Osteoblast (primary cell): ENCODE measurements at regions not wholly inside any gene's neighbourhood (a gene's known extent, or its start where the extent isn't known, plus 50 kb on each side); places are given as distances from the start of the nearest gene placed in this dataset.
"Not testable (repeated sequence)": the region's sequence is repeated elsewhere in the genome, so short reads cannot be mapped to it uniquely, and the experiment has no call there.

Experiments
- DNase-seq: peaks from one replicate; pipeline ENCODE4 v3.0.0; 2011; ENCODE audit warnings: low spot score, mixed read lengths; ENCODE audit not compliant: insufficient read length; ENCODE audit errors: missing footprints
- H2AFZ ChIP-seq: 2 replicates; pipeline ENCODE4 v1.6.0; 2011; ENCODE audit warnings: mild to moderate bottlenecking, low read length
- H3K27ac ChIP-seq: 2 replicates; pipeline ENCODE4 v1.5.1; 2011; ENCODE audit warnings: mild to moderate bottlenecking, low read depth, low read length, moderate library complexity
- H3K27me3 ChIP-seq: 2 replicates; pipeline ENCODE4 v1.6.0; 2012; ENCODE audit warnings: mild to moderate bottlenecking, control low read depth, inconsistent platforms, low read length, moderate library complexity; ENCODE audit not compliant: insufficient read depth
- H3K36me3 ChIP-seq: 2 replicates; pipeline ENCODE4 v1.5.1; 2011; ENCODE audit warnings: mild to moderate bottlenecking, low read length, control low read depth, moderate library complexity; ENCODE audit not compliant: insufficient read depth
- H3K4me1 ChIP-seq: 2 replicates; pipeline ENCODE4 v1.5.1; 2011; ENCODE audit warnings: mild to moderate bottlenecking, low read length, control low read depth, moderate library complexity; ENCODE audit not compliant: insufficient read depth
- H3K4me2 ChIP-seq: 2 replicates; pipeline ENCODE4 v1.6.0; 2011; ENCODE audit warnings: mild to moderate bottlenecking, low read length; ENCODE audit not compliant: insufficient read depth
- H3K4me3 ChIP-seq: fragments of 200-600 bp; sonication (generic); 3 replicates; pipeline ENCODE4 v1.5.1; 2012; ENCODE audit warnings: mild to moderate bottlenecking, low read length, inconsistent platforms; ENCODE audit not compliant: insufficient read depth
- H3K79me2 ChIP-seq: 2 replicates; pipeline ENCODE4 v1.6.0; 2012; ENCODE audit warnings: mild to moderate bottlenecking, low read length, control low read depth, inconsistent platforms; ENCODE audit not compliant: insufficient read depth
- H3K9me3 ChIP-seq: 2 replicates; pipeline ENCODE4 v1.5.1; 2011; ENCODE audit warnings: low read depth, low read length, control low read depth
- H4K20me1 ChIP-seq: 2 replicates; pipeline ENCODE4 v1.6.0; 2012; ENCODE audit warnings: mild to moderate bottlenecking, low read length, control low read depth; ENCODE audit not compliant: insufficient read depth
- CTCF ChIP-seq: IDR thresholded peaks from 2 replicates; pipeline ENCODE4 v1.5.1; 2011; ENCODE audit warnings: mild to moderate bottlenecking, low read depth, low read length, moderate library complexity; ENCODE audit errors: extremely low read depth

DNA sequence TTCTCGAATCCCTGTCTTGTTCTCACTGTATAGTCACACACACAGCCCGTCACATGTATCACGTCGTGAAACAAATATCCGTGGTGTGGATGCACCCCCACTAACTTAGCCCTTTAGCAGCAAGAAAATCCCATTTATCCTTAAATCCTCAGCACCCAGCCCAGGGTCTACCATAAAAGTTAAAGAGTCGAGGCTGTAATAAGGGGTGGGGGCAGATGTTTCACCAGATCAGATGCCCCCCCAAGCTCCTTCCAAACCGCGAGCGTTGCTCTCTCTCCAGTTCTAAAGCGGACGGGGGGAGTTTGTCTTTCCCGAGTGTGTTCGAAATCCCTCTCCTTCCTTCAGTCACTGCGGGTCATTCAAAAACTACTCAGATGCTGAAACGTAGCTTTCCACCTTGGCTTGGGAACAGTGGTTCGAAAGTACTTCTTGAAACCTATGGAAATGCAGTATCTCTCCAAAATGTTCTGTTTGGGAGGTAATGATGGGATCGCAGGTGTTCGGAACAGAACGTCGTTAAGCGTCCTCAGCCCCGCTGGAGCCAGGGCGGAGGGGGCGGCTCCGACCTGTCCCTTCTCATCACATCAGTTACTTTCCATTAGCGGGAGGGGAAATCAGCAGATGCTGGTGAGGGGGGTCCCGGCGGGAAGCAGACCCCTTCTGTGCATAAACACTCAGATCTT lies 156.2 kb downstream of the BRD1 start:
- peak; percentile 54 for DNase-seq
- H3K4me3 ChIP-seq: no peak overlapping the region
- no peaks in the 10 kb centered on the region for H3K79me2 ChIP-seq
- no peaks in the 10 kb centered on the region for H4K20me1 ChIP-seq
- no peaks in the 10 kb centered on the region for H3K9me3 ChIP-seq
- H3K4me2 ChIP-seq: no peak overlapping the region
- no peak for TF ChIP-seq CTCF
- no peak overlapping the region for H3K27ac ChIP-seq
- H3K36me3 ChIP-seq: no peaks in the 10 kb centered on the region
- H3K27me3 ChIP-seq: peaks cover 10% of the 10 kb centered on the region
- no peak overlapping the region for H2AFZ ChIP-seq
- H3K4me1 ChIP-seq: no peaks in the 10 kb centered on the region

GRCh38 chr22:49670456-49671330 lies 157.0 kb downstream of the BRD1 start:
- Histone ChIP-seq H3K9me3 (no peaks in the 10 kb centered on the region), H3K27me3 (peaks cover 10% of the 10 kb centered on the region), H3K4me1 (no peaks in the 10 kb centered on the region), H4K20me1 (no peaks in the 10 kb centered on the region), H3K4me3 (no peak overlapping the region), H3K79me2 (no peaks in the 10 kb centered on the region), H3K36me3 (no peaks in the 10 kb centered on the region), H3K27ac (no peak overlapping the region), H3K4me2 (no peak overlapping the region), H2AFZ (no peak overlapping the region)
- DNase-seq: peak; percentile 71
- no peak for TF ChIP-seq CTCF

DNA sequence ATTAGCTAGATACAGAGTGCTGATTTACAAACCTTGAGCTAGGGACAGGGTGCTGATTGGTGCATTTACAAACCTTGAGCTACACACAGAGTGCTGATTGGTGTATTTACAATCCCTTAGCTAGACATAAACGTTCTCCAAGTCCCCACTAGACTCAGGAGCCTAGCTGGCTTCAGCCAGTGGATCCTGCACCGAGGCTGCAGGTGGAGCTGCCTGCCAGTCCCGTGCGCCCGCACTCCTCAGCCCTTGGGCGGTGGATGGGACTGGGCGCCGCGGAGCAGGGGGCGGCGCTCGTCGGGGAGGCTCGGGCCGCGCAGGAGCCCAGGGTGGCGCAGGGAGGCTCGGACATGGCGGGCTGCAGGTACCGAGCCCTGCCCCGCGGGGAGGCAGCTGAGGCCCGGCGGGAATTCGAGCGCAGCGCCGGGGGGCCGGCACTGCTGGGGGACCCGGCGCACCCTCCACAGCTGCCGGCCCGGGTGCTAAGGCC lies 157.7 kb downstream of the BRD1 start:
- not testable (repeated sequence) for H3K4me3 ChIP-seq, H3K4me1 ChIP-seq, H3K79me2 ChIP-seq, H3K27ac ChIP-seq, H2AFZ ChIP-seq, DNase-seq, H3K9me3 ChIP-seq, H4K20me1 ChIP-seq, H3K36me3 ChIP-seq, H3K4me2 ChIP-seq
- H3K27me3 ChIP-seq: peaks cover 10% of the 10 kb centered on the region

DNA sequence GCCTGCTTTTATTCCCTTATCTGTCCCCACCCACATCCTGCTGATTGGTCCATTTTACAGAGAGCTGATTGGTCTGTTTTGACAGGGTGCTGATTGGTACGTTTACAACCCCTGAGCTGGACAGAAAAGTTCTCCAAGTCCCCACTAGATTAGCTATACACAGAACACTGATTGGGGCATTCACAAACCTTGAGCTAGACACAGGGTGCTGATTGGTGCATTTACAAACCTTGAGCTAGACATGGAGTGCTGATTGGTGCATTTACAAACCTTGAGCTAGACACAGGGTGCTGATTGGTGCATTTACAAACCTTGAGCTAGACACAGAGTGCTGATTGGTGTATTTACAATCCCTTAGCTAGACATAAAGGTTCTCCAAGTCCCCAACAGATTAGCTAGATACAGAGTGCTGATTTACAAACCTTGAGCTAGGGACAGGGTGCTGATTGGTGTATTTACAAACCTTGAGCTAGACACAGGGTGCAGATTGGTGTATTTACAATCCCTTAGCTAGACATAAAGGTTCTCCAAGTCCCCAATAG lies 158.2 kb downstream of the BRD1 start:
- H3K27me3 ChIP-seq: peaks cover 10% of the 10 kb centered on the region
- DNase-seq, H3K27ac ChIP-seq, H2AFZ ChIP-seq, H3K9me3 ChIP-seq, H3K79me2 ChIP-seq, H3K4me3 ChIP-seq, H3K4me2 ChIP-seq, H3K36me3 ChIP-seq, H3K4me1 ChIP-seq, H4K20me1 ChIP-seq: not testable (repeated sequence)
